GM19238 (cell line): ENCODE measurements at regions not wholly inside any gene's neighbourhood (a gene's known extent, or its start where the extent isn't known, plus 50 kb on each side); places are given as distances from the start of the nearest gene placed in this dataset.
A peak's percentile ranks its signal among the peaks of the same experiment; 100 is the strongest.
"Not testable (repeated sequence)": the region's sequence is repeated elsewhere in the genome, so short reads cannot be mapped to it uniquely, and the experiment has no call there.

Experiments
- DNase-seq: peaks from one replicate; pipeline ENCODE4 v3.0.0; 2011; ENCODE audit warnings: low spot score; ENCODE audit not compliant: insufficient read length

DNA sequence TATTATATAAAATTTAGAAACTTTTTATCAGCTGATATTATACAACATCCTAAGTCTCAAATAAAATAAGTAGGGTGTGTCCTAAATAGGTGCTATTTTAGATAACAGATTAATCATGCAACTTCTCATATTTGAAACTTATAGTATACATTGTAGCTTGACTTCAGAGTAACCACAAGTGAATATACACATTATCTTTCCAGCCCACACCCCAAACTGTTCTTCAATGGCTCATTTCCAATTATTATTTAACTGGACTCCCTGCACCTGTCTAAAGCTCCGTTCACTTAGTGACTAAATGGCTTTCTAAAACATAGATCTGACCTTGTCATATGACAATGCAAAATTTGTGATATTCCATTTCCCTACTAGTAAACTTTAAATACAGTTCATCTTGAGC lies 490.9 kb upstream of the RGMB start:
- no peak for DNase-seq

DNA sequence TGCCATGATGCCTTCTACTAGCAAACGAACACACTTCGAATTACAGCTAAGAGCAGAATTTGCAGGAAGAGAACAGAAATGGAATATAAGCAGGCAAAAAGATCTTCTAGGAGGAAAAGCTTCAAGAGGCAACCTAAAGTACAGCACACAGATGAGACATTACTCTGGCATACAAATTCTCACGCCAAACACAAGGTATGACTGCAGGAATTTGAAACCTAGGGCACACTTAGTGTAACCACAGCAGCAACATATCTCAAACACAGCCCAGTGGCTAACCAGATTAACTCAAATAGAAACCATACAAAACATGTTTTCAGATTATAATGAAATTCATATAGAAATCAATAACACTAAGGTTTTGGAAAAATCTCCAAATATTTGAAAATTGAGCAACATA lies 481.0 kb upstream of the RGMB start:
- DNase-seq: no peak

DNA sequence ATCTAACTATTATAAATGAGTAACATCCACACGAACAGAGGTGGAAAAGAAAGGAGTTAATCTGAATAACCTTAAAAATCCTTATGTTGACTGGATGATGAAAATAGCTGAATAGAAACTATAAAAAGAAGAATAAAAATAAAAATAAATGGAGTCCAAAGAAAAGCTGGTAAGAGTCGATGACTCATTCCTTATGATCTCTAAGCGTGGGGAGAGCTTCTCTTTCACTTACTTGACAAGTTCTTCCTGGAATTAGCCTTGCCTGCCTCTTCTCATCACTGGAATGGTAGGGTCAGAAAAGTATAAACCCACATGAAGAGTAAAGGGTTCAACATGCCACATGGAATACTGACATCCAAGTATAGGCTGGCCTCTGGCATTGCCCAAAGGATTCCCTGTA lies 477.0 kb upstream of the RGMB start:
- DNase-seq: no peak

DNA sequence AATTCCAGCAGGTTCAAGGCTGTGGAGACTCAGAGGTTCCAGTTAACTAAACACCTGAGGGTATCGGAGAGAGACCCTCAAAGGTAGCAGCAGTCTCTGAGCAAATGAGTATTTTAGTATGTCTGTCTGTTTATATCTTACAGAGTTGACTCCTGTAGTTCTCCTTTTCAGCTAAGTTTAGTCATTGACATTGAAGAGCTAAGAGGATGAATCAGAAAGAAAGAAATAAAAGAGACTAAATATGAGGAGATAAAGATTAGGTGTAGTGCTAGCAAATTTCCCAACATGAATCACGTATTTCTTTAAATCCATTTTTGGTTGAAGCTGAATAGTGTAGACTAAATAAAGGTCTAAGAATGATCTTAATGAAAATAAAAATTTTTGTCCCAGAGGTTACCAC lies 474.0 kb upstream of the RGMB start:
- DNase-seq: no peak

DNA sequence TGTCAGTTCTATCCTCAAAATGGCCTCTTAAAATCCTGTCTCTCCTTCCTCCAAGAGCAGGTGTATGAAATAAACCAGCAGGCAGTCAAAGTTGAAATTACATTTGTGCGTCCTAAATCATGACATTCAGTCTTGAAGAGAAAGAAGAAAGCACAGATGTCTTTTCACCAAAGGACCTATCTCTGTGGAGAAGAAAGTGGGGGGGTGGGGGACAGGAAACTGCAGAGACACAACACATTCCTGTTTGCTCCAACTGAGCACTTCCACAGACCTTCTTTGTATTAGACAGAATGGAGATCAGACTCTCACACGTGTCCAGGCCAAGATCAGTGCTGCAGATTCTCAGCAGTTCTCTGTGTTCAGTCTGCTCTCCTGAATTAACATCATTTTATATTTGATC lies 471.9 kb upstream of the RGMB start:
- no peak for DNase-seq

DNA sequence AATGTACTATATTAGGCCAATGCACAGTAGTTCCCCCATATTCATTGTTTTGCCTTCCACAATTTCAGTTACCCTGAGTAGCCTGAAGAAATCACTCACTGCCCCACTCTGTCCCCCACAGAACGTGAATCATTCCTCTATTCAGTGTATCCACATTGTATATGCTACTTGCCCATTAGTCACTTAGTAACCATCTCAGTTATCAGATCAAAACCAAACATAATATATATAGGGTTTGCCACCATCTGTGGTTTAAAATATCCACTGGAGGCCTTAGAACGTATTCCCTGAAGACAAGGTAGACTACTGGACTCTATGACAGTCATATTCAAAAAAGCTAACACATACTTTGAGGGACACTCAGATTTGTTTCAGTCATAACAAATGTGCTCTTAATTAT lies 465.7 kb upstream of the RGMB start:
- no peak for DNase-seq

DNA sequence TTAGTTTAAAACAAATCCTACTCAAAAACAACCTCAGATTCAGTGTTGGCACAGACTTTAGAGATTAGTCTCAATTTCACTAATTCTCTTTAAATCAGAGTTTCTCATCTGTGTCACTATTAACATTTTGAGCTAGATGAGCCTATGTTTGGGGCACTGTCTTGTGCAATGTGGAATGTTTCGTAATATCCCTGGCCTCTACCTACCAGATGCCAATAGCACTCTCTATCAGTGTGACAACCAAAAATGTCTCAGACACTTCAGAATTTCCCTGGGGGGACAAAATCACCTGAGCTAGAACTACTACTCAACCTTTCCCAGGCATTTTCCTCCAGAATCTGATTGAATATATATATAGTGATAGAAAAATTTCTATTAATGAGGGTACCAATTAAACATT lies 465.2 kb upstream of the RGMB start:
- DNase-seq: no peak

DNA sequence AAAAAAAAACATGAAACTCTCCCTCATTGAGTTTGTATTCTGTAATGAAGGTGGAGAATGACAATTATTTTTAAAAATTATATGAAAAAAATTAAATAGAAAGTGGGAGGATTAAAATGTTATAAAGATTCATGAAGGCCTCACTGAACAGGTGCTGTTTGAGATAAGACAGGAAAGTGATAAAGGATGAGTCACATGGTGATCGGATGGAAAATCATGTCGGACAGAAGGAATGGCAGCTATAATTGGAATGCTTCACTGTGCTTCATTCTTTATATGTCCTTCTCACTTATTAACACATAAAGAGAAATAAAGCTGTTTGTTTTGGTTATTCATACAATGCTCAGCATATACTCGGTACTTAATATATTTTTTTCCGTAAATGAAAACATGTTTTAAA lies 464.5 kb upstream of the RGMB start:
- DNase-seq: no peak

DNA sequence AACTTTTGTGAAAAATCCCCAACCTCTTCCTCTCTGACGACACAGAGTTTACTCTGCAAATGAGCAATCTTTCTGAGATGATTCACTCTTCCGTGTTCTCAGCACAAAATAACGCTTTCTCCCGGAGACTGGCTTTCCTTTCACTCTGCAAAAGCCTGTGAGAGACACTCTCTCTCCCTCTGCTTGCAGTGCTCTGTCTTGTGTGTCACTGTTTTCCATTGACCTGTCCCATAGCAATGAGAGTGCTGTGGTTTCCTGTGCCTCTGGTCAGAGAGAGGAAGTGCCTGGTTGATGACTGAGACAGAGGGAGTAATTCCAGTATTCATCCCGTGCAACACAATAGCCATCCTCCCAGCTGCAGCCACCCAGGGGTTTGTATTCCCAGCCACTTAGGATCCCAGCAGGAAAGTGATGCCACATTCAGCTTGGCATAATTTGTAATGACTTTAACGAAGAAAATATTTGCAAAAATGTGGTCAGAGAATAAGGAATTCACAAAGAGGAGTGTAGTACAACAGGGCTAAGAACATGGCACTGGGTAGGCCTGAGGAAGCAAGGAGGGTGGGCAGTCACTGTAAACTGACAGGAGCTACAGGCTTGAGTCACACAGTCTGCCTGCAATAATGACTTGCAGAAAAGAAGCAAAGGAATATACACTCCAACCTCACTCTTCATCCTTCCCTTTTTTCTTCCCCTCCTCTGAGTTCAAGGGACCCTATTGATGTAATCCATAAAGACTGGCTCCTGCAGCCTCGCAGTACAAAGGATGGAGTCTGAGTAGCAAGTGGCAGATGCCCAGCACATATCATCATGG lies 463.5 kb upstream of the RGMB start:
- DNase-seq: peak; percentile 3

DNA sequence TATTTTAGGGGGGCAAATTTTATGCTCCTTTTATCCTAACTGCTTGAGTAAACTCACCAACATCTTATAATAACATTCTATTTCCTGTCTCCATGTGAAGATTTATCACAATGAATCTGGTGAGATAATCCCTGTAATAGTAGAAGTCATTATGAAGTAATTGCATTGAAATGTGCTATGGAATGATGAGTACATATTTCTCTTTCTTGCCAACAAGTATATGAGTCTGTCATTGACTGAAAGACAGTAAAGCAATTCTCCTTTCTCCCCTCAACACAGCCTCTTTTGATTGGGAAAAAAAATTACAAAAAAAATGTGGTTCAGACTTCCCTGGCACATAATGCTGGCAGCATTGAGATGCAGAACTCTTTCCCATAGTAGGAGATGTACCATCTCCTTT lies 459.2 kb upstream of the RGMB start:
- no peak for DNase-seq

DNA sequence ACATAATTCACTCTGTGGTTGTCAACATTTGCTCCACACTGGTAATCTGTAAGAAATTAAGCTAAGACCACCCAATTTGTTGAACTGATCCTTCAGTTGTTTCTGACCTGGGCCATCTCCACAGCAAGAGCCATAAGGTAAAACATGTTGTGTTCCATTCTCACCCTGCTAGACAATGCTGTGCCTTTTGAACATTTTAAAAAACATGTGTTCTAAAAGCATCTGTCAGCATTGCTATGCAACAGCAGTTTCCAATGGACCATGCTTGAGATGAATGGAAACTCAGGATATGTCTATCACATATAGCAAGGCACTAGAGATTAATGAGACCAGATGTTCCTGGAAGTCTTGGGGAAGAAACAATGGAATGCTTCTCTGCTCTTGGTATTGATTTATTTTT lies 455.1 kb upstream of the RGMB start:
- no peak for DNase-seq

DNA sequence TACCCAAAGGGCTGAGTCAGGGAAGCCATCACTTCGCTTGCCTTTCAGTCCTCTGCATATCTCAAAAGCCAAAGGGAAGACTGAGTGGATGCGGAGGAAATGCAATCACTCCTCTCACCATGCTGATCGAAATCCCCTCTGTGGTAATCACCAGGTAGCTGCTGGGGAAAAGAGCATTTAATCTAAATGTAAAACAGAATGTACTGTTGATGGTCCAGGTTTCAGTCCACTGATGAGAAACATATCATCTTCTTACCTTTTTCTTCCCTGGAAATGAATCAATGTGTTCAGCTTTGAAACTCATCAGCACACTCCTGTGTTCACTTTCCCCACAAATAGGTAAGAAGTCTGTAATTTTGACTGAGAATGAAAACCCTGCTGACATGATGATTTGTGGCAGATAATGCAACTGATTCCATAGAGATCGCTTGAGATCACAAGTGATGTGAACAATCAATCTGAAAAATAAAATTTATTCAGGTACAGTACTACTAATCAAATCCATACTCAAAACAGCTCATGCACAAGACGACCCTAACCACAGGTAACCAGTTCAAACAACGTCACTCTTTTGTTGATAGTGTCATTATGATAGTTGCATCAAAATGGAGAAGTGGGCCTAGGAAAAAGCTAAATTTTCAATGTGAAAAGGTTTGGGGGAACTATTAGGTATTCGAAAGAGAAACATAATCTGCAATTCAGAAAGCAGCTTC lies 454.0 kb upstream of the RGMB start:
- no peak for DNase-seq

DNA sequence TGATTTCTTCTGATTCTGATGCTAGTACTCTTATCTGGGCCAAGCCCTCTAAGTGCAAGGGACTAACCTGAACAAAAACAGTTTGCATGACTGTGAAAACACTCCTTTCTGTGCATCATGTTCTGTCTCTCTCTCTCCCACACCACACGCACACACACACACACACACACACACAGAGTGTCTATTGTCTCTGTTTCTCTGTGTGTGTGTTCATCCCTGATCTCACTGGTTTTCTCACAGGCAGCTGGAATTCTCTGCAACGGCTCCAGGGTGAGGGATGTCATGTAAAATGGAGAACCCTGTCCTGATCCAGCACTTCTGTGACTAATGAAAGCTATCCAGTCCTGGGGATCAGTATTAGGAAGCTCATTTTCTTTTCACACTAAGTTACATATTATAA lies 453.1 kb upstream of the RGMB start:
- no peak for DNase-seq

DNA sequence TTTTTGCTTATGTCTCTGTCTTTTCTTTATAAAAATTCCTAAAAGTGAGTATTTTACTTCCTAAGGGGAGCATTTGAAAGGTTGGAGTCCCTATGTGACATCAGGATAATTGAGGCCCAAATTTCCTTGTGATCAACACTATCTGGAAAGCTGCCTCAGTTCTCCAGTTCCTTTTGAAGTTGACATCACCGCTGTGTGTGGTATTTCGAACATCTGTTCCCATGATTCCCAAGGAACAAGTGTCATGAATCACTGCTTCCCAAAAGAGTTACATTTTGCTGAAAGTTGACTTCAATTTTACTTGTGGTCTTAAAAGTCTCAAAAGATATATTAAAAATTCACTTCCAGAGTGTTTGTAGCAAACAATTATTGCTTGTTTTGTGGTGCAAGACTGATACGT lies 452.1 kb upstream of the RGMB start:
- DNase-seq: no peak

DNA sequence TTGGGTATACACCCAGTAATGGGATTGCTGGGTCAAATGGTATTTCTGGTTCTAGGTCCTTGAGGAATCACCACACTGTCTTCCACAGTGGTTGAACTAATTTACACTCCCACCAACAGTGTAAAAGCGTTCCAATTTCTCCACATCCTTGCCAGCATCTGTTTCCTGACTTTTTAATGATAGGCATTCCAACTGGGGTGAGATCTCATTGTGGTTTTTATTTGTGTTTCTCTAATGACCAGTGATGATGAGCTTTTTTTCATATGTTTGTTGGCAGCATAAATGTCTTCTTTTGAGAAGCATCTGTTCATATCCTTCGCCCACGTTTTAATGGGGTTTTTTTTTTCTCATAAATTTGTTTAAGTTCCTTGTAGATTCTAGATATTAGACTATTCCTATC lies 448.3 kb upstream of the RGMB start:
- not testable (repeated sequence) for DNase-seq

DNA sequence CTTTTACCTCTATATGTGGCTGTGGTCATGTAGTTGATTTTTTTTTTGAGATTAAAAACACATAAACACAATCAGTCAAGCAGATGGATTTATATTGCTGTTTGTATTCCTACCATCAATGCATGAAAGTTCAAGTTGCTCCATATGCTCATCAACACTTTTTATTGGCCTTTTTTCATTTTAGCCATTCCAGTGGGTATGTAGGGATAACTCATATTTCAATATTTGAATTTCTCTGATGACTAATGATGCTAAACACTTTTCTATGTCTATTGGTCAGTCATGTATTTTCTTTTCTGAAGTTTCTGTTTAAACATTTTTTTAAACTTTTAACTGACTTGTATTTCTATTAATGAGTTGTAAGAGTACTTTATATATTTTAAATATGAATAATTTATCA lies 445.4 kb upstream of the RGMB start:
- DNase-seq: no peak

DNA sequence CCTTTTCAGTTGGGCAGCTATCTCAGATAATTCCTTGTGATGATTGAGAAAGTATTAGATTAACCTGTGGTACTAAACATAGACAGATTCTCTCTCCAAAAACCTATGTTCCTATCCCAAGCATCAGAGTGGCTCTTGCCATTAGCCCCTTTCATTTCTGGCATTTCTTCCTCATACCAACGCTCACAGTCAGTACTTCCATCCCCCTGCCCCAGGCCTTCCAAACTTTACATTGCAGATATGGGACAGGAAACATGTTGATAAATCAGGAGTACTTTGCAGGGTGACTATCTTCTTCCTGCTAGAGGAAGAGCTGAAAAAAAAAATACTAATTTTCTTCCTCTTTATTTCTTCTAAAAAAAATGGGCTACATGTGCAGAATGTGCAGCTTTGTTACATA lies 442.6 kb upstream of the RGMB start:
- DNase-seq: no peak

DNA sequence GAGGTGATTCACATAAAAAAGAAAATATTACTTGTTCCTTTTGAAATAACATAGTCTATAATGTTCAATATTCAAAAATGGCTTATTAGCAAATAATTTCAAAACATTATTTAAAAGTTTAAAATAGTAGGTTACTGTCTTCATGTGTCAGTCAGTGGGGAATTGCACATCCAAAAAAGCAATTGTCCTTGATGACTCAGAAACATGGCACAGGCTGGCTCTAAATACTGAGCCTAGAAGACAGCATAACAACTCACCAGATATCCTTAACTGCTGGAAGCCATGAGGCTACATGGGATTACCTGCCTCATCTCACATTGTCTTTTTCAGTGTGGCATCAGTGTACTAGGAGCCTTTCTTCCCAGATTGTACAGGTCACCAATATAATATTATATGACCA lies 439.5 kb upstream of the RGMB start:
- DNase-seq: no peak

DNA sequence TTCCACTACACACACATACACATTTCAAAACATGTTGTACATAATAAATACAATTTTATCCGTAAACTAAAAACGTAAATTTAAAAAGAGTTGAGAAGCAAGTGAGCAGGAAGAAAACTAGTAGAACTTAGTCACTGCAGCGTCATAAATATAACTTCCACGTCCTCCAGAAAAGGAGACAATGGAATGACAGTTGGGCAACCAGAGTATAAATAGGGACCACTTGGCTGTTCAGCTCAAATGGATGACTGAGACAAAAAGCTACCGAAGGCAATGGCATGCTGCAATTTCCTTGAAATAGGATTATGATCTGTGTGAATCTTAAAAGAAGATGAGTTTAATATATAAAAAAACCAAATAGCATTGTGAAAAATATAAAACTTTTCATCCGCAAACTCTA lies 438.5 kb upstream of the RGMB start:
- DNase-seq: no peak

DNA sequence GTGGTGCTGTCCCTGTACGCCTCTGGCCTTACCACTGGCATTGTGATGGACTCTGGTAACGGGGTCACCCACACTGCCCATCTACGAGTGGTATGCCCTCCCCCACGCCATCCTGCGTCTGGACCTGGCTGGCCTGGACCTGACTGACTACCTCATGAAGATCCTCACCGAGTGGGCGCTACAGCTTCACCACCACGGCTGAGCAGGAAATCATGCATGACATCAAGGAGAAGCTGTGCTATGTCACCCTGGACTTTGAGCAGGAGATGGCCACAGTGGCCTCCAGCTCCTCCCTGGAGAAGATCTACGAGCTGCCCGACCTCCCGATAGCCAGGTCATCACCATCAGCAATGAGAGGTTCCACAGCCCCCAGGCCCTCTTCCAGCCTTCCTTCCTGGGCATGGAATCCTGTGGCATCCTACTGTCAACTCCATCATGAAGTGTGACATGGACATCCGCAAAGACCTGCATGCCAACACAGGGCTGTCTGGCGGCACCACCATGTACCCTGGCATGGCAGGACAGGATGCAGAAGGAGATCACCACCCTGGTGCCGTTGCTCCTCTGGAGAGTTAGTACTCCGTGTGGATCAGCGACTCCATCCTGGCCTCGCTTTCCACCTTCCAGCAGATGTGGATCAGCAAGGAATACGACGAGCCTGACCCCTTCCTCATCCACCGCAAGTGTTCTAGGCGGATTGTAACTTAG lies 434.2 kb upstream of the RGMB start:
- DNase-seq: no peak

DNA sequence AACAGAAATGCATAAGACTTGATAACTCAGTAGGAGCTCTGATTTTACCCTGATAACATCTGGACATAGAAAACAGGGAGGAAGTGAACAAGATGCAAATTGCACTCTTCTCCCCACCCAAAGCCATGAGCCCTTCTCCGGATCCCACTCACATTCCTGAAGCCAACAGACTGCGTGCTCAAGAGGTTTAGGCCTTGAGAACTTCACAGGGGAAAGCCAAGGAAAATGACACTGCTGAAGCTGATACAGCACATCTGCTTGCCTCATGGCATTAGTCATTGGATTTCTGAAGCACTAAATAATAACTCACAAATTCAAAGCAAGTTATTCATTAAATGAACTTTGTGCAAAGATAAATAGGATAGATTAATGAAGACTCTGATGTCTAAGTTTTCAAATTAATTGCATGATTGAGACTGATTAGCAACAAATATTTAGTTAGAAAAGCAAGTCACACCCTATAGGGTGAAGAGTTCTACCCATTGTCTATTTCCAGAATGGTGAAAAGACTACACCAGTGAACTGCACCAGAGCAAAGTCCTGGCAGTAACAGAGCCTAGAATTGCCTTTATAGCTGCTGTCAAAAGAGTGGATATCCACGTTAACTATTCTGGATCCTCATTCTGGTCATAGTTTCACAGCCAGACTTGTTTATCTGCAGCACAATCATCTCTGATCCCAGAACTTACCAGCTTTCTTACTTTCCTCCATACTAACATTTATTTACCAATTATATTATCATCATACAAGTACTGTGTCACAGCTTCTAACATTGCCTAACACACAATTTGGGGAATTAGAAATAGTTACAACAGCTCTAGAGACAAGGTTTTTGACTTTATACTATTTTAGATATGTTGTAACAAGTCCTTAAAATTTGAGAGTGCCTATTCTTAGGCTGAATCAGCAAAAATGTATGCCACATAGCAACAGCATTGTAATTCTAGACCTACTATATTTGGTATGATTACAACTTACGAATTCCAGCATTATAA lies 432.1 kb upstream of the RGMB start:
- no peak for DNase-seq
